ENCODE measurements at regions not wholly inside any gene's neighbourhood (a gene's known extent, or its start where the extent isn't known, plus 50 kb on each side); places are given as distances from the start of the nearest gene placed in this dataset.

- 70 to 72% (median 71%) methylated on average over 7 of the region's 7 CpGs for WGBS, 3 donors
- intact Hi-C loops (cut with DNase I) = no loop called here
Measured at GRCh38 chr2:21890041-21890440, 766.3 kb downstream of the TDRD15 start.

GRCh38 chr2:21890716-21891115 lies 766.9 kb downstream of the TDRD15 start:
- WGBS, 3 donors = 71 to 74% (median 73%) methylated on average over 6 of the region's 6 CpGs
- intact Hi-C loops (cut with DNase I) = no loop called here
- H3K4me3 ChIP-seq = no peak overlapping the region
- no peaks in the 10 kb centered on the region for H3K4me1 ChIP-seq
- DNase-seq (no peak), ATAC-seq (no peak)
- H3K27me3 ChIP-seq (ENCODE audit: insufficient read depth in 3 of 3, low read length in 2 of 3) = peaks cover 0 to 2% (median 0%) of the 10 kb centered on the region in 3 donors
- H3K36me3 ChIP-seq (ENCODE audit: insufficient read depth in 1 of 2, low read depth in 1 of 2) = no peaks in the 10 kb centered on the region
- TF ChIP-seq, protein P1, sequence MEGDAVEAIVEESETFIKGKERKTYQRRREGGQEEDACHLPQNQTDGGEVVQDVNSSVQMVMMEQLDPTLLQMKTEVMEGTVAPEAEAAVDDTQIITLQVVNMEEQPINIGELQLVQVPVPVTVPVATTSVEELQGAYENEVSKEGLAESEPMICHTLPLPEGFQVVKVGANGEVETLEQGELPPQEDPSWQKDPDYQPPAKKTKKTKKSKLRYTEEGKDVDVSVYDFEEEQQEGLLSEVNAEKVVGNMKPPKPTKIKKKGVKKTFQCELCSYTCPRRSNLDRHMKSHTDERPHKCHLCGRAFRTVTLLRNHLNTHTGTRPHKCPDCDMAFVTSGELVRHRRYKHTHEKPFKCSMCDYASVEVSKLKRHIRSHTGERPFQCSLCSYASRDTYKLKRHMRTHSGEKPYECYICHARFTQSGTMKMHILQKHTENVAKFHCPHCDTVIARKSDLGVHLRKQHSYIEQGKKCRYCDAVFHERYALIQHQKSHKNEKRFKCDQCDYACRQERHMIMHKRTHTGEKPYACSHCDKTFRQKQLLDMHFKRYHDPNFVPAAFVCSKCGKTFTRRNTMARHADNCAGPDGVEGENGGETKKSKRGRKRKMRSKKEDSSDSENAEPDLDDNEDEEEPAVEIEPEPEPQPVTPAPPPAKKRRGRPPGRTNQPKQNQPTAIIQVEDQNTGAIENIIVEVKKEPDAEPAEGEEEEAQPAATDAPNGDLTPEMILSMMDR (IDR thresholded peaks at IDR 0.05) = no peak
- no peaks in the 10 kb centered on the region for H3K9me3 ChIP-seq
- no peak overlapping the region for H3K27ac ChIP-seq

More at GRCh38 chr2:21890041-21890440, 766.3 kb downstream of the TDRD15 start:
- no peak overlapping the region for H3K27ac ChIP-seq
- TF ChIP-seq, protein P1 (IDR thresholded peaks at IDR 0.05) = no peak
- ATAC-seq (no peak), DNase-seq (no peak)
- no peaks in the 10 kb centered on the region for H3K9me3 ChIP-seq
- peaks cover 0 to 2% (median 0%) of the 10 kb centered on the region in 3 donors for H3K27me3 ChIP-seq (ENCODE audit: insufficient read depth in 3 of 3, low read length in 2 of 3)
- H3K4me1 ChIP-seq = no peaks in the 10 kb centered on the region
- no peaks in the 10 kb centered on the region for H3K36me3 ChIP-seq (ENCODE audit: insufficient read depth in 1 of 2, low read depth in 1 of 2)
- no peak overlapping the region for H3K4me3 ChIP-seq

- TF ChIP-seq, protein P1 (IDR thresholded peaks at IDR 0.05) = no peak
- Histone ChIP-seq H3K36me3 (ENCODE audit: insufficient read depth in 1 of 2, low read depth in 1 of 2) (no peaks in the 10 kb centered on the region), H3K27me3 (ENCODE audit: insufficient read depth in 3 of 3, low read length in 2 of 3) (peaks cover 0 to 2% (median 0%) of the 10 kb centered on the region in 3 donors), H3K27ac (no peak overlapping the region), H3K4me1 (no peaks in the 10 kb centered on the region), H3K4me3 (no peak overlapping the region), H3K9me3 (no peaks in the 10 kb centered on the region)
- no peak for DNase-seq
- 28 to 49% (median 34%) methylated on average over 5 of the region's 5 CpGs for WGBS, 3 donors
- intact Hi-C loops (cut with DNase I) = no loop called here
- no peak for ATAC-seq
Measured at GRCh38 chr2:21891191-21891590, 767.4 kb downstream of the TDRD15 start.

- H3K27ac ChIP-seq = no peak overlapping the region
- ATAC-seq = no peak
- no peaks in the 10 kb centered on the region for H3K4me1 ChIP-seq
Measured at GRCh38 chr2:21892140-21892539, 768.4 kb downstream of the TDRD15 start.

More at GRCh38 chr2:21892140-21892539, 768.4 kb downstream of the TDRD15 start:
- DNase-seq = no peak
- Histone ChIP-seq H3K27me3 (ENCODE audit: insufficient read depth in 3 of 3, low read length in 2 of 3) (peaks cover 0 to 2% (median 0%) of the 10 kb centered on the region in 3 donors), H3K9me3 (no peaks in the 10 kb centered on the region), H3K36me3 (ENCODE audit: insufficient read depth in 1 of 2, low read depth in 1 of 2) (no peaks in the 10 kb centered on the region), H3K4me3 (no peak overlapping the region)
- intact Hi-C loops (cut with DNase I) = no loop called here
- TF ChIP-seq, protein P1 (IDR thresholded peaks at IDR 0.05) = no peak
- 82 to 86% (median 83%) methylated on average over 8 of the region's 8 CpGs for WGBS, 3 donors

Data from psoas muscle (tissue), 7 donors.